ENCODE measurements at regions not wholly inside any gene's neighbourhood (a gene's known extent, or its start where the extent isn't known, plus 50 kb on each side); places are given as distances from the start of the nearest gene placed in this dataset.

DNA sequence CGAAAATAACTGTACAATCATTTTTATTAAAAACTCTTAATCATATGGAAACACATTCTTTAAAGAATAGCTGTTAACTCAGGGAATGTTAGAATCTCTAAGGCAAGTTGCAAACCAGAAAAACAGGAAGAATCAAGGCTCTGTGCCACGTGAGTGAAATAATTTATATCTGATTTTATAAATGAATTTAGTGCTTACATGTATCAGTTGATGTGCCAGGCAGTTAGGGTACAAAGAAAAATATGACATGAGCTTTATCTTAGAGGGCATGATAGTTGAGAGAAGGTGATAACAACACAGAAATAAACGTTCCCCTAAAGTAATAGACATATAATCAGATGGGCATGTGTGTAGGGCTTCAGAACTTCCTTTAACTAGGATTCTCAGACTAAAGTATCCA is 734.5 kb upstream of the CCDC179 start:
- intact Hi-C loops (cut with micrococcal nuclease): no loop called here
- Histone ChIP-seq H3K4me1 (no peaks in the 10 kb centered on the region), H3K27me3 (ENCODE audit: low read depth) (no peaks in the 10 kb centered on the region), H3K9me3 (replicated peaks) (peaks cover 6% of the 10 kb centered on the region), H3K27ac (replicated peaks) (no peak overlapping the region), H3K36me3 (no peaks in the 10 kb centered on the region), H3K4me3 (no peak overlapping the region)
- no peak for TF ChIP-seq CTCF (IDR thresholded peaks at IDR 0.05; ENCODE audit: borderline replicate concordance)
- no peak for DNase-seq

GRCh38 chr11:23604966-23605365 is 744.7 kb upstream of the CCDC179 start:
- Histone ChIP-seq H3K36me3 (no peaks in the 10 kb centered on the region), H3K4me3 (no peak overlapping the region), H3K9me3 (replicated peaks) (no peaks in the 10 kb centered on the region), H3K4me1 (no peaks in the 10 kb centered on the region), H3K27me3 (ENCODE audit: low read depth) (no peaks in the 10 kb centered on the region), H3K27ac (replicated peaks) (no peak overlapping the region)
- TF ChIP-seq CTCF (IDR thresholded peaks at IDR 0.05; ENCODE audit: borderline replicate concordance): no peak
- no peak for DNase-seq
- intact Hi-C loops (cut with micrococcal nuclease): no loop called here

DNA sequence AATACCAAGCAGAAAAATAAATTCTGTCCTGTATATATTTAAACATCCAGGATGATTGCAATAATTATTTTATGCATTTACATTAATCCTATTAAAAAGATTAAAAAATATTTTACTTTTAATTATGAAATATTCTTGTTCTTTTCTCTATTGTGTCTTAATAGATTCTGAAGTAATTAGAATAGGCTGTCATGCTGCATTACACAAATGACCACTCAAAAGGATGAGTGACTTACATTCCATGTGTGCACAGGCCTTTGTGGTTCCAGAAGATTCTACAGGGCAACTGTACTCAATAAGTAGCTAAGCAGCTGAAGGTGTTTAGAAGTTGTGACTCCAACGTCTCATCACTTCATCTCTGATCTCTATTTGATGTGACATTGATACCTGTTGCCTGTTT is 745.9 kb upstream of the CCDC179 start:
- no peak for TF ChIP-seq CTCF (IDR thresholded peaks at IDR 0.05; ENCODE audit: borderline replicate concordance)
- no peaks in the 10 kb centered on the region for H3K36me3 ChIP-seq
- no peak for DNase-seq
- no peak overlapping the region for H3K4me3 ChIP-seq
- H3K27me3 ChIP-seq (ENCODE audit: low read depth): no peaks in the 10 kb centered on the region
- intact Hi-C loops (cut with micrococcal nuclease): no loop called here
- H3K4me1 ChIP-seq: no peaks in the 10 kb centered on the region
- no peak overlapping the region for H3K27ac ChIP-seq (replicated peaks)
- H3K9me3 ChIP-seq (replicated peaks): no peaks in the 10 kb centered on the region

- H3K27me3 ChIP-seq (ENCODE audit: low read depth): no peaks in the 10 kb centered on the region
- no peak for DNase-seq
- H3K4me1 ChIP-seq: no peaks in the 10 kb centered on the region
- no peak for TF ChIP-seq CTCF (IDR thresholded peaks at IDR 0.05; ENCODE audit: borderline replicate concordance)
- no peak overlapping the region for H3K27ac ChIP-seq (replicated peaks)
- intact Hi-C loops (cut with micrococcal nuclease): no loop called here
- H3K4me3 ChIP-seq: no peak overlapping the region
- H3K9me3 ChIP-seq (replicated peaks): no peaks in the 10 kb centered on the region
- no peaks in the 10 kb centered on the region for H3K36me3 ChIP-seq
These were observed 751.5 kb upstream of the CCDC179 start for GRCh38 chr11:23611726-23612125.

- DNase-seq: no peak
- no peak for TF ChIP-seq CTCF (IDR thresholded peaks at IDR 0.05; ENCODE audit: borderline replicate concordance)
- intact Hi-C loops (cut with micrococcal nuclease): no loop called here
- H3K4me3 ChIP-seq: no peak overlapping the region
- H3K4me1 ChIP-seq: no peaks in the 10 kb centered on the region
- H3K27me3 ChIP-seq (ENCODE audit: low read depth): no peaks in the 10 kb centered on the region
- no peaks in the 10 kb centered on the region for H3K9me3 ChIP-seq (replicated peaks)
- no peak overlapping the region for H3K27ac ChIP-seq (replicated peaks)
- no peaks in the 10 kb centered on the region for H3K36me3 ChIP-seq
These were observed 760.3 kb upstream of the CCDC179 start for GRCh38 chr11:23620617-23621016.

DNA sequence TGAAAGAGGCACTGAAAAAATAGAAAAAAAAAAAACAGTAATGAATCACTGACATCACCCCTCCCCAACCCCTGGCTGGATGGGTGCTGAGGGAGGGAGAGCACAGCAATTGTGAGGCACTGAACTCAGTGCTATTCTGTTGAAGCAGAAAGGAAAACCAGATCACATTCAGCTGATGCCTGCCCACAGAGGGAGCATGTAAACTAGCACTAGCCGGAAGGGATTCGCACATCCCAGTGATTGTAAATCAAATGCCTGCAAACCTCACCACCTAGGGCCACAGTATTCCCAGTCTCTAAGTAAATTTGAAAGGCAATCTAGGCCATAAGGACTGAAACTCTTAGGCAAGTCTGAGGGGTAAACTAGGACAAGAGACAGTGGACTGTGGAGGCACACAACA is 772.0 kb upstream of the CCDC179 start:
- no peak for DNase-seq
- Histone ChIP-seq H3K27me3 (ENCODE audit: low read depth) (no peaks in the 10 kb centered on the region), H3K4me3 (no peak overlapping the region), H3K4me1 (no peaks in the 10 kb centered on the region), H3K27ac (replicated peaks) (no peak overlapping the region), H3K9me3 (replicated peaks) (peaks cover 14% of the 10 kb centered on the region), H3K36me3 (no peaks in the 10 kb centered on the region)
- intact Hi-C loops (cut with micrococcal nuclease): no loop called here
- no peak for TF ChIP-seq CTCF (IDR thresholded peaks at IDR 0.05; ENCODE audit: borderline replicate concordance)
